Bone marrow (tissue), 2 donors: ENCODE measurements at regions not wholly inside any gene's neighbourhood (a gene's known extent, or its start where the extent isn't known, plus 50 kb on each side); places are given as distances from the start of the nearest gene placed in this dataset.

Experiments used
- DNase-seq, 2 donors: peaks; one replicate each; lab custom pipeline; 2025; lab: John Stamatoyannopoulos, UW

DNA sequence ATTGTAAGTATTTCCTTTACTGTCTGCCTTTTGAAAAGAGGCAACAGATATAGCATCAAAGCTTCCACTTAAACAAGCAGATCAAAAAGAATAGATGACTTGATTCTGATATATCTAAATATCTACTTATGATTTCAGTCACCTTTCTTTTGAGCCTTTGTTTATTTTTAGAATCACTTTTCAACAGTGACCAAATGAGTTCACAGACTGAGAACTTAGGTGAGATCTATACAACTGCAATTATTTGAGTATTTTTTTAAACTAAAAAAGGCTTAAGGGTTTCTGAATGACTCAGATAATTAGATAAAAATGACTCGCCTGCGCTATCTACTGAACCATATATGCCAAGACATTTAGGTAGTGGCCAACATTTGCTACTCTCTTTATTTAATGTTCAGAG, 166.7 kb upstream of the KCNIP4 start:
- no peak for DNase-seq

DNA sequence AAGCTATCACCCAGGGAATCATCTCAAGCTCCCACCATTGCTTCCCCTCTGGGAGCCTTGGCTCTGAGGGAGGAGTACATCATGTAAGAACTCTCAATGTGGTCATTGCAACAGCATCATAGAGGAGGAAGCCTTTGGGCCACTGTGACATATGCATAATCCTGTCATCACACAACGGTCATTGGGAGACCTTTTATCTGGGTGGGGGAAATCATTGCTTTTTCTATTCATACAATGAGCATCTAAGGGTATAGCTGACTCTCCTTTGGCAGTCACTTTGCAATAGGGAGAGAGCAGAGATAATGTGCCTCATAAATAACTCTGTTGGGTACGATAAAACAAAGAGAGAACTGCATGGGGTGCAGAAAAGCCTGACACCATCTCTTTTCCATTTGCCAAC, 155.2 kb upstream of the KCNIP4 start:
- no peak for DNase-seq

DNA sequence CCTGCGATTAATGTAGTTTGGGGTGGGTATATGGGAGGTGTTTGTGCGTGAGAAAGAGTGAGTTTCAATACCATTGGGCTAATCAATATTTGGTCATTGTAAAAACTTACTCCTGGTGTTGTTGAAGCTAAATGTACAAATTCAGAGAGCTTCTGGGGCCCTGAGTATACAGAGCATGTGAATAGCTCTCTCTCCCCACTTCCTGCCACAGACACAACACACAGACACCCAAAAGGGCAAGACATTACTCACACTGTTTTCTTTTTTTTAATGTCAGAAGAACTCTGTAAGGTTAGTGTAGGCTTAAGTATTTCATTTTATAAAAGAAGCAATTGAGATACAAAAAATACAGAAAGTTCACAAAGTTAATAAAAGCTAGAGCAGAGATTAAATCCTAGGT, 151.3 kb upstream of the KCNIP4 start:
- DNase-seq = no peak

DNA sequence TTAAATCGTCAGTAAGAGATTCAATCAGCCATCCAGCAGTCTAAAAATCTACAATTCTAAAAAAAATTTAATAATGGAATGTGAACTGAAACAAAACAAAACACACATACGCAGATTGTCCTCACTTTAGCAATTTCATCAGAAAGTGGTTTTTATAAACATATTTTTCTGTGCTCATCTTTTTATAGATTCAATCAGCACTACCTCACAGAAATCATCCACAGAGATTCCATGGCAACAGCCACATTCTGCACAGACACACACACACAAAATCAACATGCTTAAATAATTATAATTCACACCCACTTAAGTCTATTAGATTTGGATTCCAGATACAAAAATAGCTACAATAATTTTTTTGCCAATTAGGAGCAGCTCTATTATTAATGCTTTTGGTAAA, 149.0 kb upstream of the KCNIP4 start:
- no peak for DNase-seq

DNA sequence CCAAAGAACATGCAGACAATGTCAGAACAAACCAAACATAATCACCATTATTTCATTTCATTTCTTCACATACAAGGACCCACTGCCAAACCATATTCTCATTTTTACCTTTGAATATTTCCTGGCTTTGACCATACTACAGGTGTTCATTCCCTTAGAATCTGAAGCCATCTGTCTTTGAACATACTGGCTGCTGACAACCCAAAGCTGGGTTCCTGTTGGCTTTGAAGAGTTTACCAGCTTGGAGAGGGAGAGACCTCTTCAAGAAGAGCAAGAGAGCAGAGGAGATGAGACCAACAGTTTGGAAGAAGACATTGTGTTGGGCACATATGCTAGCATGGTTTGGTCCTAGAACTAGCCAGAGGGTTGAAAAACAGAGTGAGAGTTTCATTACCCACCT, 145.6 kb upstream of the KCNIP4 start:
- no peak for DNase-seq

DNA sequence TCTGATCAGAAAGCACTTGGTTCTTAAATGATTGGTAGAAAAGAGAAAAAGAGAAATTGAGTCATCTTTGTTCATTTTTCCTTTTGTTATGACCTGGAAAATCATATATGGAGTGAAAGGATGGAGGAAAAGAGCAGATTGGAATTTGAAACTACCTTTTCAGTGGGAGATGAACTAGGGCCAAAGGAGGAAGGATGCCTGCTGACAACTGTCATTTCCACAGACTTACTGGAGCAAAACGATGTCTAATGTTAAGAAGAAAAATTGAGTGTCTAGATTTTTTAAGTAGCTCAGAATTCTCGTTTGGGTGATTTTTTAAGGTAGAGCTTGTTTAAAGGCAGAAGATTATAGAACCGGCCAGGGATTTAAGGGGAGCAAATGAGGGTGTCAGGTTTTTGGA, 144.6 kb upstream of the KCNIP4 start:
- no peak for DNase-seq

DNA sequence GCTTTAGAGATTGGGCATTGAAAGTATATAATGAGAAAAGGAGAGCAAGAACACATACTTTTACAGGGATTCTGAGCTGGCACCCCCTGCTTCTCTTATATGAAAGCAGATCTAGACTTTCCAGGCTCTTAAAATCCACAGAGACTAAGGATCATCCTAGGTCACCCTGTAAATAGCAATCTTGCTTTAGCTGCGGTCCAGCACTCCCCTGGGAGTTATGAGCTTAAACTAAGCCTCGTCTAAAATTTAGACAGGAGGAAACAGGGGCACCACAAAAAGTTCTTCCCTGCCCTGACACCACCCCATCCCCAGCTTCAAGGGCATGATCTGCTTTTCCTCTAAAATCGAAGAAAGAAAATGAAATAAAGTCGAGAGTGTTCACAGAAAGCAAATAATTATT, 143.3 kb upstream of the KCNIP4 start:
- DNase-seq = no peak

DNA sequence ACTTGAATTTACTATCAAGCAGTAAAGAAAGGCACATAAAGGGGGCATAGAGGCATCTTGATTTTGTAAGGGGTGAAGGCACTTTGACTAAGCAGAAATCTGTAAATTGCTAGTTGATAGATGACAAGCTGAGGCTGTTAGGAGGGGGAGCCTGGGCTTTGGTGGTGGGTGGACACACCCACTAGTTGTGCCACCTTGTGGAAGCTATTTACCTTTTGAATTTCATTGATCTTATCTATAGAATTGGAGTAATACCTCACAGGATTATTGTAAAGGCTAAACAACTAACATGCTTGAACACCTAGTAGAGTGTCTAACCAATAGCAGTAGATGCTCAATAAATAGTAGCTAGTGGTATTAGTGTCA, 142.8 kb upstream of the KCNIP4 start:
- no peak for DNase-seq

DNA sequence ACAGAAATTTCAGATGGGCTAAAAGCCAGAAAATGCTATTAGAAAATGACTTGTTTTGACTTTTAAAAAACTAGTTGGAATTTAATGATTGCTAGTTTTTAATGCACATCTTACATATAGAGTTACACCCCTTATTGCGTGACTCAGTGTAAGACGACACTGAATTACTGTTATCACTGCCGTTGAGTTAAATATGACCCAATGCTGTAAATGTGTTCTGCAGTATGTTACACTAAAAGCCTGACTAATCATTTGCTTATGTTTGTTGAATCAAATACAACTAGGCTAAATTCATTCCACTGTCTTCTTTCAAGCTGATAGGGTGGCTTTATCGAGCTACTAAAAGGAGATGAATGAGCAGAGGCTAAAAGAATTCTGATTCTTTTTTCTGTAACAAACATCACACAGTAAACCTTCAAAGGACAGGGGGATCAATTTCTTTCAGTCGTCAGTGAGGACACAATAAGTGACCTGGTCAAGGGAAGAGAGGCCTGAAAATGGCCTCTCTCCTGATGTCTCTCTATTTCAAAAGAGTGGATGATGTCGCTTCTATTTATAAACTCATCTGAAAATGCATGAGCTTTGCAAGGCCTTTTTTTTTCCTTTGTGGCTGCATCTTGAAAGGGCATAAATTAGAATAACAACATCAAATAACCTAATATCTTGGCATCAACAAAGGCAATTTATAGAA, 142.2 kb upstream of the KCNIP4 start:
- no peak for DNase-seq

DNA sequence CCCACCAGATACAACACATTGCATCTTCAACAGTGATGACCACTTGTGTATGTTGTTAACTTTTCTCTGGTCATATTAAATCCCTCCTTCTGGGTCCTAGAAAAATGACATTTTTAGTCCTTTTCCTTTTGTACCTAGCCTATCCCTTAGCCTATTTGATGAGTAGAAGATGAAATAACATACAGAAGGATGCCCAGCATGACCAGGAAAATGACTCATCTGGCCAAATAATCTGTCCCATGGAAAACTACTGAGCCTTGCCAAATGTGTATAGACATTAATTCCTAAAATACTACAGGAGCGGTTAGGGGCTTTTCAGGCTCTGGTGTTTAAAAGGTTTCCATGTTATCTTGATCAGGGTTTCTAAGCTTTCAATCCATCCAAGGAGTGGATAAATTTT, 129.0 kb upstream of the KCNIP4 start:
- DNase-seq = no peak

DNA sequence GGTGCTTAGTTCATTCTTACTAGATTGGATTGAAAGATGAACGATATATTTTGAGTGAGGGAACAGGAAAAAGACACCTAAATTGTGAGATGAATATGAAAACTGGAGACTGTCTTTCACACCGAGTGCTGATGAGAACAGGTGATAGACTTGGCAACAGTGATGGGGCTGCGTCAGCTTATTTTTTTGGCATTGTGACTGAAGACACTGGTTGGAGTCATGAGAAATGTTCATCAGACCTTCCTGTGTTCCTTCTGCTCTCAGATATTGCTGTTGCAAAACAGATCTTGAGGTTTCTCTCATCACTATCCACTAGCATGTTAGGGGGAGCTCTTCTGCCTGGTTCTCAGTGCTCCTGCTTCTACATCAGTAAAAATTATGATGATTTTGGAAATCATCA, 124.2 kb upstream of the KCNIP4 start:
- DNase-seq = no peak

DNA sequence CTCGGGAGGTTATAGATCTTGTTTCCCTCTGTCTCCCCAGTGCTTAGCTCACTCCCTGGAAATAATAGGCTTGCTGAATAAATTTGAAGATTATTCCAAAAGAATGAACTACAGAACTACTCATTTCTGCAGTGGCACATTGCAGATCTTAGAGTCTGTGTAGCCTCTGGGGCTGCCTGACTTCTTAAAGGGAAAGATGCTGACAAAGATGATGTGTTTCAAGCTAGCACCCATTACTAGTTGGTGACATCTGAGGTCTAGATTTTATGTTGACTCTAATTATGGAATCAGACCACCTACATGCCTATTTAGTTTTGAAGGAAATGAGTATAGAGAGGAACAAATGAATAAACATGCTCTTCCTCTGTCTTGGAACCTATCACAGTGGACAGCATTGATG, 123.7 kb upstream of the KCNIP4 start:
- DNase-seq = no peak

DNA sequence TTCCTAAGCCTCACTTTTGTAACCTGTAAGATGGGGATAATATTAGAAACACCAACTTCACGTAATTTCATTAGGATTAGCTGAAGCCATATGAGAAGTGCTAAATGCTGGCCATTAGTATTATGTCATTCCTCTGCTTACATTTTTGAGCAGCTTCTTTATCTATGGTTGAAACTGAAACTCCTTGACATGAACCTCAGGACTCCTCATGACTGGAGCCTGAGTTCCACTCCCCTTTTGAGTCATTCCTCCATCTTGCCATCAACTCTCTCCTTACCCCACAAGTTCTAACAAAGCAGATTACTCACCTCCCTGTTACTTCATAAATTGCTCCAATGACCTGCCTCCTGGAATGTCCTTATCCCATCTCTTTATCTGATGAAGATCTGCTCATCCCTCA, 123.2 kb upstream of the KCNIP4 start:
- DNase-seq = no peak

DNA sequence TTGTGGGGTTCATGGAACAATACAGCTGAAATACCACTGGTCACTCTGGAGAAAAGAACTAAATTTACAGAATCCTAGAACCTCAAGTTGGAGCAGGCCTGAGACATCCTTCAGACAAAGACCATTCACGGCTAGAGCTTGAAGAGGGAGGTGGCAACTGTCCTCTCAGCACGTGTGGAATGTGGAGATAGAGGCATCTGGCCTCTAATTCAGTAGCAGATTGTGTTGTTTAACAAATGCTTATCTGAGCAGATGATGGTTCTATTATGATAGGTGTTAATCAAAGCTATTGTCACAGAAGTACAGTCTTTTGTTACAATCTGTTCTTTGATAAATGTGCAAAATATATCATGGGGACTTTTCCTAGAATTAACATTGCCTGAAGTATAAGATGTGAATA, 121.7 kb upstream of the KCNIP4 start:
- no peak for DNase-seq

DNA sequence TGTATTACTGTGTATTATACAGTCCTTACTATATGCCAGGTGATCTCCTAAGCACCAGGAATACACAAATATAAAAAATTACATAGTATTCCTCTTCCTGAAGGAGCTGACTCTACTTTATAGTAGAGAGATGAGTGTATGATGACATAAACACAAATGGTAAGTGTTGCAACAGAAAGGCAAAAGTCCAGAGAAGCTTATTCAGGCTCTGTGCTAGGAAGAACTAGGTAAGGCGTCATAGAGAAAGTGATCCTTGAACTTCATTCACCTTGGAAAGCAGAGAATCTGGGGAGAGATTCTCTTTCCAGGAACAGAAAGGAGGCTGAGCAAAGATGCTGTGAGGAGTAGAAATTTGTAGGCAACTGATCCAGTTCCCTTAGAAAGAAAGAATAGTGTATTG, 115.0 kb upstream of the KCNIP4 start:
- DNase-seq = no peak

DNA sequence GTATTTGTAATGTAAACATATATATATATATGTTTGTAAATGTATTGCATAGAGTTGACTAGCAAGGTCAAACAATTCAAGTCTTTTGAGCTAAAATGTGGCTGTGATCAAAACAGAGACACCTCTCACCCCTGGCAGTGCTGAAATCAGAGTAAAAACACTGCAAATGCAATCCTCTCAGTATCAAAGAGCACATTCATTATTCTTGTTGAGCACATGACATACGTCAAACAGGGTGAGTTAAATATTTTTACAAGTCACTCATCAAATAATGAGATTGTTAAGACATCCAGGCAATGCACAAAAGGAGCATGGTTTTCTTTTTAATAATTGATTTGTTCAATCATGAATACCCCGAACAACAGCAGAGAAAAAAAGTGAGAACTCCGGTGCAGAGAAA, 114.1 kb upstream of the KCNIP4 start:
- DNase-seq = no peak

DNA sequence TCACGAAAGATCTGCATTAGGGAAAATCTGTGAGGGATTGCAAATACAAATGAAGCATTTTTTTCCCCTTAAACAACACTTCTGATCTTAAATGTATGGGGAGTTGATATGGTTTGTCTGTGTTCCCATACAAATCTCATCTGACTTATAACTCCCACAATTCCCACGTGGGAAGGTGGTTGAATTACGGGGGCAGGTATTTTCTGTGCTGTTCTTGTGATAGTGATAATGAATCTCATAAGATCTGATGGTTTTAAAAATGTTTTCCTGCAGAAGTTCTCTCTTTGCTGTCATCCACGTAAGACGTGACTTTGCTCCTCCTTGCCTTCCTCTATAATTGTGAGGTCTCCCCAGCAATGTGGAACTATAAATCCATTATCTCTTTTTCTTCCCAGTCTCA, 107.4 kb upstream of the KCNIP4 start:
- DNase-seq = no peak

DNA sequence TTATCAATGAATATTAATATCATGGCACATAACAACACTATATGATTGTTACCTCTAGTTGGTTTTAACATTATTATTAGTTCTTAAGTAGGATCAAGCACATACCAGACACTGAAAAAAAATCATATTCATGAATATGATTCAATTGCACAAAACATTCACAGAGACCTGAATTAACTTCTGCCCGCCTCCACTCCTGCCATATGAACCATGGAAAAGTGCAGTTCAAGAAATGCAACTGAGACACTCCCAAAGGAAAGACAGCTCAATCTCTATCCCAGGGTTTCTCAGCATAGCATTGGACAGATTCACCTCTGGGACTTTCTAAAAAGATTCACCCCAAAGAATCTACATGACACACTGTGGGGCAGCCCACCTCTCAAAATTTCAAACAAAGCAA, 103.5 kb upstream of the KCNIP4 start:
- DNase-seq = no peak

DNA sequence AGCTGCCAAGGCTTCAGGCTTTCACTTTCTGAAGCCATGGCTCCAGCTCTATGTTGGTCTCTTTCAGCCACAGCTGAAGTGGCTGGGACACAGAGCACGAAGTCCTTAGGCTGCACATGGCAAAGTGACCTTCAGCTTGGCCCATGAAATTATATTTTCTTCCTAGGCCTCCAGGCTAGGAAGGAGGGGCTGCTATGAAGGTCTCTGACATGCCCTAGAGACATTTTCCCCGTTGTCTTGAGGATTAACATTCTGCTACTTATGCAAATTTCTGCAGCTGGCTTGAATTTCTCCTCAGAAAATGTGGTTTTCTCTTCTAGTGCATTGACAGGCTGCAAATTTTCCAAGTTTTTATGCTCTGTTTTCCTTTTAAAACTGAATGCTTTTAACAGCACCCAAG, 99.8 kb upstream of the KCNIP4 start:
- no peak for DNase-seq

DNA sequence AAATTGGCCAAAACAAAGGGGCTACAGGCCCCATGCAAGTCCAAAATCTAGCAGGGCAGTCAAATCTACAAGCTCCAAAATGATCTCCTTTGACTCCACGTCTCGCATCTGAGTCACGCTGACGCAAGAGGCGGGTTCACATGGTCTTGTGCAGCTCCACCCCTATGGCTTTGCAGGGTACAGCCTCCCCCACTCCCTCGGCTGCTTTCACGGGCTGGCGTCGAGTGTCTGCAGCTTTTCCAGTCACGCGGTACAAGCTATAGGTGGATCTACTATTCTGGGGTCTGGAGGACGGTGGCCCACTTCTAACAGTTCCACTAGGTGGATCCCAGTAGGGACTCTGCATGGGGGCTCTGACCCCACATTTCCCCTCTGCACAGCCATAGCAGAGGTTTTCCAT, 99.2 kb upstream of the KCNIP4 start:
- DNase-seq = no peak

DNA sequence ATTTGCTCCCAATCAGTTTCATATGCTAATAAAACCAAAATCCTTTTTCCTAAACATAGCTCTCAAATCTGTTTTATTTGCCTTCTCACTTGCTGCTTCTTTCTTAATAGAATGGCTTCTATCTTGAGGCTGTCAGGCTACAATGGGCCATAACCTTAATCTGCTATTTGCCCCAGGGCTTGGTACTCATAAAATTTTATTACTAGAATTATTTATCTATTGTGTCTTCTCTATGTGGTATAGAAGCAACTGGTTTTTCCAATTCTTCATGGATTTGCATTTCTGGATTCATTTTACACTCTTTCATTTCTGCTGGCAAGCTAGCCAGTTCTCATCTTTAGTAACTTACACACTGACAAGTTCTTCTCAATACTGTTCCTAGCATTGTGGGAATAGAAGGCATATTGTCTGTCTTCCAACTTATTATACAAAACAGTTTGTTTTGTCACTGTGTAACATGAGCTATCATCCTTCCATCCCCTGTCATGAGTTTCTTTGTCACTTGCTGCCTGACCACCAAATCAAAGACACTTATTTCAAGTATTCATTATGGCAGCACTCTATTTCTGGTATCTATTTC, 96.6 kb upstream of the KCNIP4 start:
- DNase-seq = no peak

DNA sequence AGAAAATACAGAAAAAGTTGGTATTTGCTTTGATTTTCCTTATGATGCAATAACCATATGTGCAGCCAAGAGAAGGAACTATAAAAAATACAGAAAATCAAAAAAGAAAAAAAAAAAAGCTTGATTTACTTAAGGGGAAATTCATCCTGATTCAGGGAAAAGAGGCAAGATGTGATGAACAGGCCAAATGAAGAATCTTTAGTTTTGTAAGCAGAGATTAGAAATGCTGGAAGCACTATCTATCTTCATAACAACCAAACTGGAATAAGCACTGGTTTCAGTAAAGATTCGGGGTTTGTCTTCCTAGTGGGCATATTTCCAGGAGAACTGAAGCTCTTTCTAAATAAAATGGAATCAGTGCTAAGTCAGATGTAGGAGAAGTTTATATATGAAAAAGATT, 82.9 kb upstream of the KCNIP4 start:
- DNase-seq = no peak

DNA sequence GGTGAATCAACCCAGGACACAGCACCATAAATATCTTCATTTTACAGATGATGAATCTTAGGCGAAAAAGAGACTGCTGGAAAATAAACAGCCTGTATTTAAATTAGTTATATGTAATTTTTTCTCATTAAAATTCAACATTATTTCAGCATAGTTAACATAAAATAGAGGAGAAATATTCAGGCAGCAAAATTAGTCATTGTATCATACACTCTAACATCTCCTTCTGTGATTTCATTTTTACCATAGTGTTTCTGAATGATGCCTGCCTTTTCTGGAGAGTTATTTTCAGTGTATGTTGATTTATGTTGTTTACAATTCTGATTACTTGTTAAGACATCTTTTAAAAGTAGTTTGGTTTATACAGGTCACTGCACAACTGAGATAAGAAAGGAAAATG, 82.3 kb upstream of the KCNIP4 start:
- no peak for DNase-seq

DNA sequence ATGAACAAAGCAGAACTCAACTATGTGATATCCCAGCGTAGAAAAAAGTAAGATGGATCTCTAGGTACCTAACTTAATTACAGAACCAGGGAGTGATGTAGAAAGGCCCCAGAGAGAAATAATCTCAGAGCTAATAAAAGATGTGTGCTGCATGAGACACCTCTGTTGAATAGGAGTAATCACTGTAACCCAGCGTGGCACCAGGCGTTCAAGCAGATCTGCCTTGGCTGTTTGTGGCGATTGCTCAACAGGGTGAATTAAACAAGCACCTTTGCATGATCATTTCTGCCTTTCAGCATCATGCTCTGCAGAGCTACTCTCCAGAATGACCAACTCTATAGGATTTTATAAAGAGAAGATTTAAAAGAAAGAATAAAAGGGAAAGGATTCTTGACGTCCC, 81.7 kb upstream of the KCNIP4 start:
- DNase-seq = no peak

DNA sequence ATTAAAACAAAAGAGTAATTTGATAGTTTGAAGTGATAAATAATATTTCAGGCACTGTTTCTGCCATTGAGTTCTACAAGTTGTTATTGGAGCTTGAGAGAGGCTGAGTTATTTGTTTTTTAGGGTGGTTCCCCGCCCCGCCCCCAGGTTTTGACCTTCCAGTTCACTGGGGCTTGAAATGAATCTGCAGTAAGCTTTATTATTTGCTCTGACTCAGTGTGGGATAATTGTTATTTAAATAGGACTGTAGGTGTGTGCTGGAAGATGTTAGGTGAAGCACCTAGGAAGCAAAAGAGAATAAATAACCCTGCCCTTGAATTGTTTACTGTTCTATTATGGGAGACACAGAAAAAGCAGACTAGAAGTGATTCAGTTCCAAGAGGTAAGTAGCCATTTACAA, 81.2 kb upstream of the KCNIP4 start:
- DNase-seq = no peak
